SH-SY5Y (cell line): ENCODE measurements at regions not wholly inside any gene's neighbourhood (a gene's known extent, or its start where the extent isn't known, plus 50 kb on each side); places are given as distances from the start of the nearest gene placed in this dataset.

Source experiments
- GATA2 ChIP-seq: IDR thresholded peaks from 2 replicates; pipeline ENCODE4 v1.6.1; 2011; ENCODE audit warnings: mild to moderate bottlenecking, low read depth, low read length
- GATA3 ChIP-seq: IDR thresholded peaks from 2 replicates; pipeline ENCODE4 v1.6.1; 2011; ENCODE audit warnings: low read depth, mild to moderate bottlenecking, low read length, moderate library complexity

DNA sequence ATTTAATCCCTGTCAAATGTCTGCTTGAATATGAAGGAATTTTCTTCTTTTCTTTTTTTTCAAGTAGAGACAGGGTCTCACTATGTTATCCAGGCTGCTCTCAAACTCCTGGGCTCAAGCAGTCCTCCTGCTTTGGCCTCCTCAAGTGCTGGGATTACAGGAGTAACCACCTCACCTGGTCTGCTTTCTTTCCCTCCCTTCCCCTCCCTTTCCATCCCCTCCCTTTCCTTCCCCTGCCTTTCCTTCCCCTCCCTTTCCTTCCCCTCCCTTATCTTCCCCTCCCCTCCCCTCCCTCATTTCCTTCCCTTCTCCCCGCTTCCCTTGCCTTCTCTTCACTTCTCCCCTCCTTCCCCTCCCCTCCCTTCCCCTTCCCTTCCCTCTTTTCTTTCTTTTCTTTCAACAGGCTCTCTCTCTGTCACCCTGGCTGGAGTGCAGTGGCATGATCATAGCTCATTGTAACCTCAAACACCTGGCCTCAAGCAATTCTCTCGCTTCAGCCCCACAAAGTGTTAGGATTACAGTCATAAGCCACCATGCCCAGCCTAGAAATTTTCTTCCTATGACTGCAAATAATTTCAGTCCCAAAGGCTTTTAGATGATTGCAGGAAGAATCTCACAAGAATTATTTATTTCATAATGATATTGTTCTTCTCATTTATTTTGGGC lies 168.9 kb downstream of the AASDH start:
- TF ChIP-seq GATA3, result no peak
- TF ChIP-seq GATA2, result no peak
